AG09309 (cell line): ENCODE measurements at regions not wholly inside any gene's neighbourhood (a gene's known extent, or its start where the extent isn't known, plus 50 kb on each side); places are given as distances from the start of the nearest gene placed in this dataset.

Source experiments
- DNase-seq: peaks from one replicate; pipeline ENCODE4 v3.0.0-alpha.2; 2010; ENCODE audit warnings: low read depth
- H3K4me3 ChIP-seq: 2 replicates; pipeline ENCODE4 v1.5.1; 2011; ENCODE audit warnings: mild to moderate bottlenecking, low read depth, low read length, moderate library complexity; ENCODE audit not compliant: control insufficient read depth
- CTCF ChIP-seq: IDR thresholded peaks from 2 replicates; pipeline ENCODE4 v1.5.1; 2011; ENCODE audit warnings: mild to moderate bottlenecking, low read depth, low read length, inconsistent platforms; ENCODE audit not compliant: insufficient read depth, control insufficient read depth; ENCODE audit errors: missing control alignments

GRCh38 chr3:18024715-18025114 is 282.3 kb upstream of the TBC1D5 start:
- H3K4me3 ChIP-seq = no peak overlapping the region
- no peak for DNase-seq
- no peak for TF ChIP-seq CTCF

GRCh38 chr3:18019161-18019495 is 276.7 kb upstream of the TBC1D5 start:
- DNase-seq = no peak
- H3K4me3 ChIP-seq = no peak overlapping the region
- TF ChIP-seq CTCF = no peak

- no peak overlapping the region for H3K4me3 ChIP-seq
- TF ChIP-seq CTCF = no peak
- no peak for DNase-seq
Measured at GRCh38 chr3:18018491-18019160, 276.2 kb upstream of the TBC1D5 start.

- DNase-seq = no peak
- TF ChIP-seq CTCF = no peak
- H3K4me3 ChIP-seq = no peak overlapping the region
Measured at GRCh38 chr3:18016366-18016765, 273.9 kb upstream of the TBC1D5 start.

- DNase-seq = no peak
- no peak overlapping the region for H3K4me3 ChIP-seq
- no peak for TF ChIP-seq CTCF
Measured at GRCh38 chr3:18012933-18013332, 270.5 kb upstream of the TBC1D5 start.

GRCh38 chr3:18012436-18012835 is 270.0 kb upstream of the TBC1D5 start:
- no peak for TF ChIP-seq CTCF
- no peak overlapping the region for H3K4me3 ChIP-seq
- no peak for DNase-seq

- TF ChIP-seq CTCF = no peak
- no peak overlapping the region for H3K4me3 ChIP-seq
- DNase-seq = no peak
Measured at GRCh38 chr3:18011387-18011786, 269.0 kb upstream of the TBC1D5 start.
